K562 (cell line): ENCODE measurements at regions not wholly inside any gene's neighbourhood (a gene's known extent, or its start where the extent isn't known, plus 50 kb on each side); places are given as distances from the start of the nearest gene placed in this dataset.

Experiments
- ATAC-seq: fragments of 200-7000 bp; cut with Tn5 transposase; 3 replicates; pipeline ENCODE4 v1.9.1; 2020; ENCODE audit warnings: moderate library complexity
- BruUV-seq: library from RNA; stranded (reverse); fragments of 400-500 nt; replicated peaks from 2 replicates; lab custom pipeline; 2021; lab: Mats Ljungman, UMichigan
- CTCF ChIA-PET: fragments of 300-600 bp; formaldehyde crosslinking; extraction: SDS; loops from one replicate; lab custom pipeline; 2021; ENCODE audit warnings: low intra/inter-chr PET ratio; lab: Yijun Ruan, JAX
- POLR2A ChIA-PET: fragments of 300-600, 350-650 bp; sonication (Branson Sonifier 250); formaldehyde crosslinking; extraction: SDS; loops from one replicate; lab custom pipeline; 2021; ENCODE audit warnings: antibody characterized with exemption, inconsistent platforms; lab: Yijun Ruan, JAX
- DNase-seq, 4 experiments: peaks; one replicate each; pipeline versions ENCODE4 v3.0.0 to v3.0.0-alpha.2; 2011 to 2018; ENCODE audit warnings: low spot score in 3 of 4, mixed read lengths in 3 of 4; ENCODE audit errors: extremely low read depth in 1 of 4
- FAIRE-seq: peaks from 2 replicates; lab custom pipeline; 2011; peaks lifted over from hg19 to GRCh38; lab: Jason Lieb, UNC
- H2AFZ ChIP-seq: 2 replicates; pipeline ENCODE4 v1.6.0; 2011; ENCODE audit warnings: low read depth, low read length, control low read depth, inconsistent platforms
- H3K27ac ChIP-seq: fragments of 200-600 bp; 3 replicates; pipeline ENCODE4 v1.8.0; 2011; ENCODE audit warnings: low read depth, mild to moderate bottlenecking, control low read depth, inconsistent platforms, low read length, moderate library complexity, mixed read lengths; ENCODE audit errors: extremely low read depth
- H3K27me3 ChIP-seq, 2 experiments: fragments of 300-600 bp in 1 of 2; 2 replicates in 1 of 2; 3 replicates in 1 of 2; pipeline versions ENCODE4 v1.6.0 to v1.8.0; 2011; ENCODE audit warnings: inconsistent platforms in 2 of 2, low read length in 2 of 2, mild to moderate bottlenecking in 1 of 2, mixed read lengths in 1 of 2, moderate library complexity in 1 of 2; ENCODE audit not compliant: control insufficient read depth in 2 of 2, insufficient read depth in 2 of 2
- H3K36me3 ChIP-seq: fragments of 300-600 bp; 3 replicates; pipeline ENCODE4 v1.8.0; 2011; ENCODE audit warnings: mild to moderate bottlenecking, low read length, inconsistent platforms; ENCODE audit not compliant: control insufficient read depth, insufficient read depth
- H3K4me1 ChIP-seq, 2 experiments: fragments of 200-600 bp in 1 of 2; replicated peaks in 1 of 2; 2 replicates in 1 of 2; 3 replicates in 1 of 2; pipeline versions ENCODE4 v1.5.1 to v1.8.0; 2011; ENCODE audit warnings: inconsistent platforms in 2 of 2, low read length in 2 of 2, mild to moderate bottlenecking in 1 of 2, mixed read lengths in 1 of 2, moderate library complexity in 1 of 2; ENCODE audit not compliant: control insufficient read depth in 2 of 2, insufficient read depth in 2 of 2
- H3K4me2 ChIP-seq: 2 replicates; pipeline ENCODE4 v1.6.1; 2011; ENCODE audit warnings: low read length, control low read depth, inconsistent platforms, mixed read lengths; ENCODE audit not compliant: insufficient read depth
- H3K4me3 ChIP-seq: fragments of 200-600 bp; sonication (generic), shearing (Covaris generic); 2 replicates; pipeline ENCODE4 v1.5.1; 2016; ENCODE audit warnings: control low read depth, inconsistent platforms
- H3K79me2 ChIP-seq: fragments of 200-600 bp; 3 replicates; pipeline ENCODE4 v1.8.0; 2011; ENCODE audit warnings: low read length, inconsistent platforms; ENCODE audit not compliant: control insufficient read depth, insufficient read depth
- H3K9ac ChIP-seq, 2 experiments: 2 replicates each; pipeline versions ENCODE4 v1.6.0 to v1.6.1; 2011; ENCODE audit warnings: low read depth in 2 of 2, low read length in 2 of 2, control low read depth in 1 of 2, inconsistent platforms in 1 of 2, mild to moderate bottlenecking in 1 of 2, mixed read lengths in 1 of 2; ENCODE audit not compliant: insufficient read depth in 1 of 2
- H3K9me1 ChIP-seq: one replicate; pipeline ENCODE4 v1.6.0; 2011; ENCODE audit warnings: inconsistent platforms, mild to moderate bottlenecking, low read length, moderate library complexity; ENCODE audit not compliant: control insufficient read depth, insufficient read depth
- H3K9me3 ChIP-seq: replicated peaks from 2 replicates; pipeline ENCODE4 v1.5.1; 2011; ENCODE audit warnings: low read depth, low read length, inconsistent platforms; ENCODE audit not compliant: control insufficient read depth, insufficient read depth
- H4K20me1 ChIP-seq: replicated peaks from 2 replicates; pipeline ENCODE4 v1.6.1; 2011; ENCODE audit warnings: low read length, inconsistent platforms, mixed read lengths; ENCODE audit not compliant: control insufficient read depth, insufficient read depth
- FOXJ2 ChIP-seq: fragments of 200-800 bp; sonication (Bioruptor generic); IDR thresholded peaks from 2 replicates; pipeline ENCODE4 v1.6.1; 2016; ENCODE audit warnings: missing genetic modification characterization, missing compliant biosample characterization
- NR1H2 ChIP-seq: sonication (generic); formaldehyde crosslinking; IDR thresholded peaks from 2 replicates; pipeline ENCODE4 v1.4.0; 2020; ENCODE audit warnings: mild to moderate bottlenecking, missing genetic modification reagents
- PCBP2 ChIP-seq: fragments of 200-400 bp; formaldehyde crosslinking; IDR thresholded peaks from 2 replicates; pipeline ENCODE4 v1.6.1; 2018; ENCODE audit warnings: low read length, low read depth, mild to moderate bottlenecking, moderate library complexity; ENCODE audit not compliant: poor library complexity, severe bottlenecking
- PHB ChIP-seq: fragments of 250-450 bp; sonication (Bioruptor Pico); IDR thresholded peaks from 2 replicates; pipeline ENCODE4 v1.5.0; 2021
- POLR2A ChIP-seq: fragments of 450-650 bp; conservative IDR thresholded peaks from 2 replicates; pipeline ENCODE4 v1.6.1; 2016
- POLR2G ChIP-seq: fragments of 200-400 bp; formaldehyde crosslinking; IDR thresholded peaks from 2 replicates; pipeline ENCODE4 v1.6.1; 2017; ENCODE audit warnings: low read depth, mild to moderate bottlenecking, antibody characterized with exemption, low read length, moderate library complexity
- RBM22 ChIP-seq: fragments of 200-400 bp; formaldehyde crosslinking; IDR thresholded peaks from 2 replicates; pipeline ENCODE4 v1.6.1; 2018; ENCODE audit warnings: low read length, low read depth; ENCODE audit not compliant: poor library complexity, severe bottlenecking
- SMAD3 ChIP-seq: fragments of 450-650 bp; formaldehyde crosslinking; conservative IDR thresholded peaks from 2 replicates; pipeline ENCODE4 v1.4.0; 2020; ENCODE audit warnings: mild to moderate bottlenecking
- YBX1 ChIP-seq: fragments of 450-650 bp; IDR thresholded peaks from 2 replicates; pipeline ENCODE4 v1.7.1; 2016; ENCODE audit warnings: mild to moderate bottlenecking
- ZNF134 ChIP-seq: fragments of 250-450 bp; sonication (Bioruptor Pico); conservative IDR thresholded peaks from 2 replicates; pipeline ENCODE4 v1.4.0; 2020
- ZNF354B ChIP-seq: fragments of 250-450 bp; sonication (Bioruptor Pico); IDR thresholded peaks from 2 replicates; pipeline ENCODE4 v1.4.0; 2020
- ZNF764 ChIP-seq: fragments of 250-450 bp; sonication (Bioruptor Pico); IDR thresholded peaks from 2 replicates; pipeline ENCODE4 v1.4.0; 2020; ENCODE audit warnings: low read depth, mild to moderate bottlenecking, moderate library complexity
- WGBS: fragments of 100-300 bp; shearing (Covaris generic); methylation state at CpG from one replicate; pipeline ENCODE4 v1.1.6; 2016; ENCODE audit warnings: low coverage, mixed read lengths; ENCODE audit not compliant: insufficient coverage; ENCODE audit errors: missing lambda C conversion rate; 5-methylcytosine and 5-hydroxymethylcytosine counted together
- in situ Hi-C: fragments of 300-500 bp; cut with MboI; formaldehyde crosslinking; loops from 4 replicates; pipeline ENCODE4 v1.15.0; 2018; ENCODE audit warnings: inconsistent platforms, mixed read lengths
- intact Hi-C: fragments of 100-400 bp; cut with micrococcal nuclease; formaldehyde crosslinking; loops from 2 replicates; pipeline ENCODE4 v1.14.2; 2022
- TF ChIP-seq, protein P1 (sequence below): fragments of 450-650 bp; IDR thresholded peaks from 2 replicates; pipeline ENCODE4 v1.6.1; 2016; ENCODE audit warnings: missing biosample characterization, missing genetic modification characterization
- TF ChIP-seq, protein P2 (sequence below): fragments of 250-450 bp; sonication (Bioruptor Pico); IDR thresholded peaks from 2 replicates; pipeline ENCODE4 v1.4.0; 2020; ENCODE audit warnings: mild to moderate bottlenecking
- TF ChIP-seq, protein P3 (sequence below): fragments of 450-650 bp; formaldehyde crosslinking; IDR thresholded peaks from 2 replicates; pipeline ENCODE4 v1.4.0; 2022; ENCODE audit warnings: missing genetic modification characterization
- TF ChIP-seq, protein P4 (sequence below): conservative IDR thresholded peaks from 2 replicates; pipeline ENCODE4 v1.6.1; 2011; ENCODE audit warnings: low read depth, mild to moderate bottlenecking, low read length; ENCODE audit not compliant: control insufficient read depth
- TF ChIP-seq, protein P5 (sequence below): fragments of 250-450 bp; sonication (Bioruptor Pico); IDR thresholded peaks from 2 replicates; pipeline ENCODE4 v1.4.0; 2020; ENCODE audit warnings: mild to moderate bottlenecking, moderate library complexity, borderline replicate concordance

DNA sequence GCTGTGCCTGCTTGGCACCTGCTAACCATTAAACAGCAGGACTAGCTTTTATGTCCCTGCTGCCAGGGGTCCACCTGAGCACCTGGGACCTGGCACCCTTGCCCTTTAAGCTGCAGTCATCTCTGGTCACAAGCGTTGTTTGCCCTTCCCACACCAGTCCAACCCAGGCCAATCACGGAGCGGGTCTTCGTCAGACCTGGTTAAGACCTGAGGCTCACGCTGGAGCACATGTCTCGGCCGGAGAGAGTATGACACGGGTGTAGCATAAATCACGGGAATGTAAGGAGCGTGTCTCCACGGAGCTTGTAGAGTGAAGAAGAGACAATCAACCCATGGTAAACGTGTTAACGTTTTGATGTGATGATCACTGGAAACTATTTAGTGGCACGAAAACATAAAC is 847.3 kb downstream of the BRD1 start:
- Histone ChIP-seq H3K36me3 (no peaks in the 10 kb centered on the region), H3K27me3 (peaks cover 0 to 16% of the 10 kb centered on the region in 2 experiments; a peak in 2 of 5 replicates), H4K20me1 (no peaks in the 10 kb centered on the region), H3K9ac (no peak overlapping the region), H3K4me3 (no peak overlapping the region), H3K27ac (no peak overlapping the region), H3K4me2 (no peak overlapping the region), H3K4me1 (no peaks in the 10 kb centered on the region), H2AFZ (no peak overlapping the region), H3K9me3 (no peaks in the 10 kb centered on the region), H3K9me1 (no peaks in the 10 kb centered on the region), H3K79me2 (no peaks in the 10 kb centered on the region)
- WGBS: 0% methylated on average over 14 of the region's 14 CpGs
- FAIRE-seq (no peak), ATAC-seq (no peak), DNase-seq (no peak)
- POLR2A ChIA-PET: no interaction called here
- BruUV-seq: no TSS peak
- in situ Hi-C loops: no loop called here
- intact Hi-C loops: no loop called here
- CTCF ChIA-PET: no interaction called here
- TF ChIP-seq POLR2G (no peak), YBX1 (no peak), RBM22 (no peak), POLR2A (no peak), PCBP2 (no peak), SMAD3 (no peak), ZNF134 (no peak), ZNF764 (no peak), FOXJ2 (no peak), PHB (CRISPR knock-in tag) (no peak), ZNF354B (CRISPR knock-in tag) (no peak), NR1H2 (CRISPR knock-in tag) (no peak)
- TF ChIP-seq, protein P1, sequence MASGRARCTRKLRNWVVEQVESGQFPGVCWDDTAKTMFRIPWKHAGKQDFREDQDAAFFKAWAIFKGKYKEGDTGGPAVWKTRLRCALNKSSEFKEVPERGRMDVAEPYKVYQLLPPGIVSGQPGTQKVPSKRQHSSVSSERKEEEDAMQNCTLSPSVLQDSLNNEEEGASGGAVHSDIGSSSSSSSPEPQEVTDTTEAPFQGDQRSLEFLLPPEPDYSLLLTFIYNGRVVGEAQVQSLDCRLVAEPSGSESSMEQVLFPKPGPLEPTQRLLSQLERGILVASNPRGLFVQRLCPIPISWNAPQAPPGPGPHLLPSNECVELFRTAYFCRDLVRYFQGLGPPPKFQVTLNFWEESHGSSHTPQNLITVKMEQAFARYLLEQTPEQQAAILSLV (tag): no peak
- TF ChIP-seq, protein P2, sequence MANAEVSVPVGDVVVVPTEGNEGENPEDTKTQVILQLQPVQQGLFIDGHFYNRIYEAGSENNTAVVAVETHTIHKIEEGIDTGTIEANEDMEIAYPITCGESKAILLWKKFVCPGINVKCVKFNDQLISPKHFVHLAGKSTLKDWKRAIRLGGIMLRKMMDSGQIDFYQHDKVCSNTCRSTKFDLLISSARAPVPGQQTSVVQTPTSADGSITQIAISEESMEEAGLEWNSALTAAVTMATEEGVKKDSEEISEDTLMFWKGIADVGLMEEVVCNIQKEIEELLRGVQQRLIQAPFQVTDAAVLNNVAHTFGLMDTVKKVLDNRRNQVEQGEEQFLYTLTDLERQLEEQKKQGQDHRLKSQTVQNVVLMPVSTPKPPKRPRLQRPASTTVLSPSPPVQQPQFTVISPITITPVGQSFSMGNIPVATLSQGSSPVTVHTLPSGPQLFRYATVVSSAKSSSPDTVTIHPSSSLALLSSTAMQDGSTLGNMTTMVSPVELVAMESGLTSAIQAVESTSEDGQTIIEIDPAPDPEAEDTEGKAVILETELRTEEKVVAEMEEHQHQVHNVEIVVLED (CRISPR knock-in tag): no peak
- TF ChIP-seq, protein P3, sequence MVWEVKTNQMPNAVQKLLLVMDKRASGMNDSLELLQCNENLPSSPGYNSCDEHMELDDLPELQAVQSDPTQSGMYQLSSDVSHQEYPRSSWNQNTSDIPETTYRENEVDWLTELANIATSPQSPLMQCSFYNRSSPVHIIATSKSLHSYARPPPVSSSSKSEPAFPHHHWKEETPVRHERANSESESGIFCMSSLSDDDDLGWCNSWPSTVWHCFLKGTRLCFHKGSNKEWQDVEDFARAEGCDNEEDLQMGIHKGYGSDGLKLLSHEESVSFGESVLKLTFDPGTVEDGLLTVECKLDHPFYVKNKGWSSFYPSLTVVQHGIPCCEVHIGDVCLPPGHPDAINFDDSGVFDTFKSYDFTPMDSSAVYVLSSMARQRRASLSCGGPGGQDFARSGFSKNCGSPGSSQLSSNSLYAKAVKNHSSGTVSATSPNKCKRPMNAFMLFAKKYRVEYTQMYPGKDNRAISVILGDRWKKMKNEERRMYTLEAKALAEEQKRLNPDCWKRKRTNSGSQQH: no peak
- TF ChIP-seq, protein P4, sequence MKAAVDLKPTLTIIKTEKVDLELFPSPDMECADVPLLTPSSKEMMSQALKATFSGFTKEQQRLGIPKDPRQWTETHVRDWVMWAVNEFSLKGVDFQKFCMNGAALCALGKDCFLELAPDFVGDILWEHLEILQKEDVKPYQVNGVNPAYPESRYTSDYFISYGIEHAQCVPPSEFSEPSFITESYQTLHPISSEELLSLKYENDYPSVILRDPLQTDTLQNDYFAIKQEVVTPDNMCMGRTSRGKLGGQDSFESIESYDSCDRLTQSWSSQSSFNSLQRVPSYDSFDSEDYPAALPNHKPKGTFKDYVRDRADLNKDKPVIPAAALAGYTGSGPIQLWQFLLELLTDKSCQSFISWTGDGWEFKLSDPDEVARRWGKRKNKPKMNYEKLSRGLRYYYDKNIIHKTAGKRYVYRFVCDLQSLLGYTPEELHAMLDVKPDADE: no peak
- TF ChIP-seq, protein P5, sequence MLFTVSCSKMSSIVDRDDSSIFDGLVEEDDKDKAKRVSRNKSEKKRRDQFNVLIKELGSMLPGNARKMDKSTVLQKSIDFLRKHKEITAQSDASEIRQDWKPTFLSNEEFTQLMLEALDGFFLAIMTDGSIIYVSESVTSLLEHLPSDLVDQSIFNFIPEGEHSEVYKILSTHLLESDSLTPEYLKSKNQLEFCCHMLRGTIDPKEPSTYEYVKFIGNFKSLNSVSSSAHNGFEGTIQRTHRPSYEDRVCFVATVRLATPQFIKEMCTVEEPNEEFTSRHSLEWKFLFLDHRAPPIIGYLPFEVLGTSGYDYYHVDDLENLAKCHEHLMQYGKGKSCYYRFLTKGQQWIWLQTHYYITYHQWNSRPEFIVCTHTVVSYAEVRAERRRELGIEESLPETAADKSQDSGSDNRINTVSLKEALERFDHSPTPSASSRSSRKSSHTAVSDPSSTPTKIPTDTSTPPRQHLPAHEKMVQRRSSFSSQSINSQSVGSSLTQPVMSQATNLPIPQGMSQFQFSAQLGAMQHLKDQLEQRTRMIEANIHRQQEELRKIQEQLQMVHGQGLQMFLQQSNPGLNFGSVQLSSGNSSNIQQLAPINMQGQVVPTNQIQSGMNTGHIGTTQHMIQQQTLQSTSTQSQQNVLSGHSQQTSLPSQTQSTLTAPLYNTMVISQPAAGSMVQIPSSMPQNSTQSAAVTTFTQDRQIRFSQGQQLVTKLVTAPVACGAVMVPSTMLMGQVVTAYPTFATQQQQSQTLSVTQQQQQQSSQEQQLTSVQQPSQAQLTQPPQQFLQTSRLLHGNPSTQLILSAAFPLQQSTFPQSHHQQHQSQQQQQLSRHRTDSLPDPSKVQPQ (CRISPR knock-in tag): no peak
